ENCODE measurements at regions not wholly inside any gene's neighbourhood (a gene's known extent, or its start where the extent isn't known, plus 50 kb on each side); places are given as distances from the start of the nearest gene placed in this dataset.

GRCh38 chr5:58215364-58215763, 244.5 kb downstream of the PLK2 start:
- DNase-seq (ENCODE audit: low spot score in 2 of 2) (no peak), FAIRE-seq (no peak)

- FAIRE-seq (no peak), DNase-seq (ENCODE audit: low spot score in 2 of 2) (no peak)
Measured at GRCh38 chr5:58211441-58211840, 248.4 kb downstream of the PLK2 start.

GRCh38 chr5:58208674-58209073, 251.2 kb downstream of the PLK2 start:
- no peak for FAIRE-seq
- no peak for DNase-seq (ENCODE audit: low spot score in 2 of 2)

- DNase-seq (ENCODE audit: low spot score in 2 of 2) (no peak), FAIRE-seq (no peak)
Measured at GRCh38 chr5:58207076-58207475, 252.8 kb downstream of the PLK2 start.

GRCh38 chr5:58204966-58205365, 254.9 kb downstream of the PLK2 start:
- FAIRE-seq (no peak), DNase-seq (ENCODE audit: low spot score in 2 of 2) (no peak)

GRCh38 chr5:58202941-58203444, 256.9 kb downstream of the PLK2 start:
- DNase-seq (ENCODE audit: low spot score in 2 of 2), result no peak

GRCh38 chr5:58201922-58202648, 257.8 kb downstream of the PLK2 start:
- DNase-seq (ENCODE audit: low spot score in 2 of 2) (no peak), FAIRE-seq (no peak)

More at GRCh38 chr5:58202941-58203444, 256.9 kb downstream of the PLK2 start:
- no peak for FAIRE-seq

- no peak for FAIRE-seq
- DNase-seq (ENCODE audit: low spot score in 2 of 2), result no peak
Measured at GRCh38 chr5:58200451-58200850, 259.4 kb downstream of the PLK2 start.

GRCh38 chr5:58199087-58199486, 260.8 kb downstream of the PLK2 start:
- no peak for DNase-seq (ENCODE audit: low spot score in 2 of 2)
- FAIRE-seq, result no peak

- FAIRE-seq, result no peak
- no peak for DNase-seq (ENCODE audit: low spot score in 2 of 2)
Measured at GRCh38 chr5:58198330-58198729, 261.6 kb downstream of the PLK2 start.

GRCh38 chr5:58197875-58198274, 262.0 kb downstream of the PLK2 start:
- no peak for FAIRE-seq
- no peak for DNase-seq (ENCODE audit: low spot score in 2 of 2)

GRCh38 chr5:58191443-58191842, 268.4 kb downstream of the PLK2 start:
- no peak for DNase-seq (ENCODE audit: low spot score in 2 of 2)
- no peak for FAIRE-seq

- FAIRE-seq (no peak), DNase-seq (ENCODE audit: low spot score in 2 of 2) (no peak)
Measured at GRCh38 chr5:58188262-58188651, 271.6 kb downstream of the PLK2 start.

GRCh38 chr5:58187432-58188261, 272.2 kb downstream of the PLK2 start:
- no peak for FAIRE-seq
- DNase-seq (ENCODE audit: low spot score in 2 of 2), result no peak

- no peak for DNase-seq (ENCODE audit: low spot score in 2 of 2)
- no peak for FAIRE-seq
Measured at GRCh38 chr5:58185801-58186200, 274.1 kb downstream of the PLK2 start.

- no peak for FAIRE-seq
- DNase-seq (ENCODE audit: low spot score in 2 of 2), result no peak
Measured at GRCh38 chr5:58185397-58185796, 274.5 kb downstream of the PLK2 start.

GRCh38 chr5:58184910-58185309, 275.0 kb downstream of the PLK2 start:
- FAIRE-seq, result no peak
- no peak for DNase-seq (ENCODE audit: low spot score in 2 of 2)

GRCh38 chr5:58183786-58184085, 276.1 kb downstream of the PLK2 start:
- no peak for FAIRE-seq
- DNase-seq (ENCODE audit: low spot score in 2 of 2), result no peak

GRCh38 chr5:58183078-58183785, 276.7 kb downstream of the PLK2 start:
- no peak for FAIRE-seq
- DNase-seq (ENCODE audit: low spot score in 2 of 2), result no peak

- no peak for FAIRE-seq
Measured at GRCh38 chr5:58182287-58182841, 277.5 kb downstream of the PLK2 start.

More at GRCh38 chr5:58182287-58182841, 277.5 kb downstream of the PLK2 start:
- DNase-seq (ENCODE audit: low spot score in 2 of 2), result no peak

Data from frontal cortex (tissue), 3 donors.